Keratinocyte (primary cell): ENCODE measurements at regions not wholly inside any gene's neighbourhood (a gene's known extent, or its start where the extent isn't known, plus 50 kb on each side); places are given as distances from the start of the nearest gene placed in this dataset.

ENCODE experiments used
- EZH2 ChIP-seq: IDR thresholded peaks from one replicate; pipeline ENCODE4 v1.6.1; 2012; ENCODE audit warnings: inconsistent platforms, mild to moderate bottlenecking, low read length, moderate library complexity
- TF ChIP-seq, protein P1 (sequence below), 3 experiments: IDR thresholded peaks in 1 of 3; conservative IDR thresholded peaks in 1 of 3; optimal IDR thresholded peaks in 1 of 3; 2 replicates in 2 of 3; 3 replicates in 1 of 3; pipeline versions ENCODE3 to v1.5.1; 2011; ENCODE audit warnings: low read length in 3 of 3, mild to moderate bottlenecking in 3 of 3, moderate library complexity in 2 of 3, control low read depth in 1 of 3, inconsistent platforms in 1 of 3; ENCODE audit not compliant: insufficient read depth in 2 of 3; ENCODE audit errors: extremely low read depth in 1 of 3

DNA sequence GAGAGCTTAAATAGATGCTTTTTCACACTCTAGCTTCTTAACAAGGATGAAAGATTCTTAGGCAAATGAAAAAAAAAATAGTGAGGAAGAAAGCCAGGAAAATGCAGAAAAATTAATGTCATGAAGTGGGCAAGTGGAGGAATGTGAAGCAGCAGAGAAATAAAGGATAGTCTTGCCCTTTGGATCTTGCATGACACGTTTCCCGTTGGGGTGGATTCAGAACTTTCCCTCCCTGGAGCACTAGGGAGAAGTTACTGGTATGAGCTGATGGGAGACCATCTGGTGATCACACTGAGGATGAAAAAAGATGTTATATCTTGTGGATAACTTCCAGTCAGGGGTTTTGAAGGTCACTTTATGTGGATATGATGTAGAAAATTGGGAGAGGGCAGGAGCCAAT lies 361.8 kb upstream of the ROPN1 start:
- TF ChIP-seq, protein P1, sequence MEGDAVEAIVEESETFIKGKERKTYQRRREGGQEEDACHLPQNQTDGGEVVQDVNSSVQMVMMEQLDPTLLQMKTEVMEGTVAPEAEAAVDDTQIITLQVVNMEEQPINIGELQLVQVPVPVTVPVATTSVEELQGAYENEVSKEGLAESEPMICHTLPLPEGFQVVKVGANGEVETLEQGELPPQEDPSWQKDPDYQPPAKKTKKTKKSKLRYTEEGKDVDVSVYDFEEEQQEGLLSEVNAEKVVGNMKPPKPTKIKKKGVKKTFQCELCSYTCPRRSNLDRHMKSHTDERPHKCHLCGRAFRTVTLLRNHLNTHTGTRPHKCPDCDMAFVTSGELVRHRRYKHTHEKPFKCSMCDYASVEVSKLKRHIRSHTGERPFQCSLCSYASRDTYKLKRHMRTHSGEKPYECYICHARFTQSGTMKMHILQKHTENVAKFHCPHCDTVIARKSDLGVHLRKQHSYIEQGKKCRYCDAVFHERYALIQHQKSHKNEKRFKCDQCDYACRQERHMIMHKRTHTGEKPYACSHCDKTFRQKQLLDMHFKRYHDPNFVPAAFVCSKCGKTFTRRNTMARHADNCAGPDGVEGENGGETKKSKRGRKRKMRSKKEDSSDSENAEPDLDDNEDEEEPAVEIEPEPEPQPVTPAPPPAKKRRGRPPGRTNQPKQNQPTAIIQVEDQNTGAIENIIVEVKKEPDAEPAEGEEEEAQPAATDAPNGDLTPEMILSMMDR (optimal IDR thresholded peaks at IDR 0.05 in 1 of 3, IDR thresholded peaks at IDR 0.05 in 1 of 3, conservative IDR thresholded peaks at IDR 0.05 in 1 of 3; ENCODE audit: extremely low read depth in 1 of 3, insufficient read depth in 2 of 3, low read length in 3 of 3) = no peak
- TF ChIP-seq EZH2 = no peak
